ENCODE measurements at regions not wholly inside any gene's neighbourhood (a gene's known extent, or its start where the extent isn't known, plus 50 kb on each side); places are given as distances from the start of the nearest gene placed in this dataset.

GRCh38 chr9:7947577-7947976, 148.0 kb upstream of the DMAC1 start:
- TF ChIP-seq CTCF (IDR thresholded peaks at IDR 0.05; ENCODE audit: poor library complexity, severe bottlenecking) (no peak), EZH2 (IDR thresholded peaks at IDR 0.05; ENCODE audit: borderline replicate concordance, insufficient read depth, low read length, poor library complexity, severe bottlenecking) (no peak), MXI1 (conservative IDR thresholded peaks at IDR 0.05; ENCODE audit: poor library complexity, severe bottlenecking) (no peak)
